Ovary (tissue), 7 donors: ENCODE measurements at regions not wholly inside any gene's neighbourhood (a gene's known extent, or its start where the extent isn't known, plus 50 kb on each side); places are given as distances from the start of the nearest gene placed in this dataset.

Experiments
- DNase-seq, 5 donors: peaks; one replicate each; pipeline ENCODE4 v3.0.0-alpha.2; 2019 to 2020
- H3K27ac ChIP-seq, 2 donors: fragments of 200-600 bp; one replicate each; pipeline versions ENCODE4 v1.5.1 to v1.8.0; 2019 to 2022
- H3K27me3 ChIP-seq: fragments of 200-600 bp; one replicate; pipeline ENCODE4 v1.8.0; 2022
- H3K36me3 ChIP-seq: fragments of 200-600 bp; sonication (generic); one replicate; pipeline ENCODE4 v1.5.1; 2019
- H3K4me1 ChIP-seq: one replicate; pipeline ENCODE4 v1.8.1; 2013; ENCODE audit warnings: mild to moderate bottlenecking, moderate library complexity; ENCODE audit not compliant: insufficient read depth
- H3K4me3 ChIP-seq: fragments of 200-600 bp; sonication (generic); one replicate; pipeline ENCODE4 v1.5.1; 2017
- H3K9me3 ChIP-seq, 2 donors: fragments of 200-600 bp in 1 of 2; sonication (generic) in 1 of 2; one replicate each; pipeline versions ENCODE4 v1.5.1 to v1.8.1; 2013 to 2019; ENCODE audit warnings: mild to moderate bottlenecking in 1 of 2, moderate library complexity in 1 of 2
- CTCF ChIP-seq, 3 donors: fragments of 450-650 bp in 2 of 3; fragments of 200-600 bp in 1 of 3; IDR thresholded peaks; one replicate each; pipeline versions ENCODE4 v1.5.1 to v1.8.0; 2016 to 2022; ENCODE audit warnings: antibody characterized with exemption in 3 of 3, mild to moderate bottlenecking in 1 of 3
- EP300 ChIP-seq: sonication (generic); formaldehyde crosslinking; IDR thresholded peaks from one replicate; pipeline ENCODE4 v1.6.1; 2017; ENCODE audit warnings: antibody characterized with exemption
- POLR2A ChIP-seq: fragments of 450-650 bp; IDR thresholded peaks from one replicate; pipeline ENCODE4 v1.6.1; 2017; ENCODE audit warnings: antibody characterized with exemption, mild to moderate bottlenecking, moderate library complexity
- WGBS, 3 donors: extraction: QIAGEN DNeasy Blood & Tissue Kit in 1 of 3; methylation state at CpG; one replicate each; pipeline versions ENCODE4 v1.1.5 to v1.1.7; 2013 to 2017; 5-methylcytosine and 5-hydroxymethylcytosine counted together
- intact Hi-C, 4 donors: fragments of 100-400 bp; cut with DNase I; formaldehyde crosslinking; loops; one replicate each; pipeline versions ENCODE4 v1.11.0 to v1.15.1; 2022 to 2023
- donor health status: DM: no; HTN: no; CAD: no; lungs with moderate emphysema.
- donor health status: DM: no; HTN: no; CAD: no.
- donor health status: Bipolar disorder and iron deficiency.
- donor health status: DM: no; HTN: no; CAD: no.
- donor health status: DM: yes; HTN: yes; CAD: no.

GRCh38 chr20:11777387-11778205 lies 140.1 kb upstream of the BTBD3 start:
- H3K9me3 ChIP-seq = no peaks in the 10 kb centered on the region
- no peak for TF ChIP-seq CTCF (IDR thresholded peaks at IDR 0.05)
- TF ChIP-seq POLR2A = no peak
- no peak for TF ChIP-seq EP300
- intact Hi-C loops = no loop called here
- no peaks in the 10 kb centered on the region for H3K27me3 ChIP-seq
- no peaks in the 10 kb centered on the region for H3K36me3 ChIP-seq
- DNase-seq = no peak
- WGBS, 3 donors = 36 to 45% (median 39%) methylated on average over 14 of the region's 14 CpGs
- no peak overlapping the region for H3K27ac ChIP-seq
- peaks cover 3% of the 10 kb centered on the region for H3K4me1 ChIP-seq
- H3K4me3 ChIP-seq = no peak overlapping the region

- no peak overlapping the region for H3K27ac ChIP-seq
- TF ChIP-seq CTCF (IDR thresholded peaks at IDR 0.05) (no peak), POLR2A (no peak), EP300 (no peak)
- DNase-seq = no peak
- H3K36me3 ChIP-seq = no peaks in the 10 kb centered on the region
- no peaks in the 10 kb centered on the region for H3K9me3 ChIP-seq
- no peaks in the 10 kb centered on the region for H3K27me3 ChIP-seq
- H3K4me1 ChIP-seq = peaks cover 3% of the 10 kb centered on the region
- intact Hi-C loops = no loop called here
- WGBS, 3 donors = 0 to 8% (median 4%) methylated on average over 5 of the region's 5 CpGs
- no peak overlapping the region for H3K4me3 ChIP-seq
Measured at GRCh38 chr20:11778206-11778570, 139.5 kb upstream of the BTBD3 start.

GRCh38 chr20:11780765-11781369 lies 136.8 kb upstream of the BTBD3 start:
- TF ChIP-seq CTCF (IDR thresholded peaks at IDR 0.05) (no peak), POLR2A (no peak), EP300 (no peak)
- no peaks in the 10 kb centered on the region for H3K9me3 ChIP-seq
- WGBS, 3 donors = 52 to 56% (median 53%) methylated on average over 2 of the region's 2 CpGs
- H3K27ac ChIP-seq = no peak overlapping the region
- peaks cover 3% of the 10 kb centered on the region for H3K4me1 ChIP-seq
- intact Hi-C loops = loop anchor here in 1 of 4 donors (10.0 kb wide), 1 partner anchor 64 kb away; no protein-coding TSS in a partner anchor
- no peak overlapping the region for H3K4me3 ChIP-seq
- H3K27me3 ChIP-seq = no peaks in the 10 kb centered on the region
- no peaks in the 10 kb centered on the region for H3K36me3 ChIP-seq
- no peak for DNase-seq

GRCh38 chr20:11783102-11783850 lies 134.4 kb upstream of the BTBD3 start:
- no peak for TF ChIP-seq CTCF (IDR thresholded peaks at IDR 0.05)
- no peak for TF ChIP-seq POLR2A
- no peak for TF ChIP-seq EP300
- Histone ChIP-seq H3K36me3 (no peaks in the 10 kb centered on the region), H3K4me3 (no peak overlapping the region), H3K9me3 (no peaks in the 10 kb centered on the region), H3K27ac (no peak overlapping the region), H3K27me3 (no peaks in the 10 kb centered on the region), H3K4me1 (no peaks in the 10 kb centered on the region)
- DNase-seq = no peak
- intact Hi-C loops = loop anchor here in 1 of 4 donors (10.0 kb wide), 1 partner anchor 62 kb away; no protein-coding TSS in a partner anchor
- WGBS, 3 donors = 67 to 74% (median 69%) methylated on average over 6 of the region's 6 CpGs
